SK-N-SH treated with all-trans-retinoic acid at 6 μM for 48 hours (cell line): ENCODE measurements at regions not wholly inside any gene's neighbourhood (a gene's known extent, or its start where the extent isn't known, plus 50 kb on each side); places are given as distances from the start of the nearest gene placed in this dataset.

ENCODE experiments used
- ATAC-seq: fragments of 200-7000 bp; cut with Tn5 transposase; 3 replicates; pipeline ENCODE4 v1.9.1; 2020; ENCODE audit warnings: mild to moderate bottlenecking, moderate library complexity
- BACH2 ChIP-seq: fragments of 250-450 bp; sonication (Bioruptor Pico); IDR thresholded peaks from 2 replicates; pipeline ENCODE4 v1.9.0; 2021; ENCODE audit warnings: mild to moderate bottlenecking, borderline replicate concordance
- CSDC2 ChIP-seq: fragments of 250-450 bp; sonication (Bioruptor Pico); IDR thresholded peaks from 2 replicates; pipeline ENCODE4 v1.5.0; 2020; ENCODE audit warnings: mild to moderate bottlenecking, moderate library complexity
- ESRRG ChIP-seq: fragments of 250-450 bp; sonication (Bioruptor Pico); IDR thresholded peaks from 2 replicates; pipeline ENCODE4 v1.6.1; 2021; ENCODE audit warnings: mild to moderate bottlenecking
- GLIS3 ChIP-seq: fragments of 250-450 bp; sonication (Bioruptor Pico); IDR thresholded peaks from 2 replicates; pipeline ENCODE4 v1.5.0; 2020; ENCODE audit warnings: mild to moderate bottlenecking, moderate library complexity
- ISL1 ChIP-seq: fragments of 250-450 bp; sonication (Bioruptor Pico); IDR thresholded peaks from 2 replicates; pipeline ENCODE4 v2.1.2; 2022; ENCODE audit warnings: mild to moderate bottlenecking, moderate library complexity
- OSR1 ChIP-seq: fragments of 250-450 bp; sonication (Bioruptor Pico); IDR thresholded peaks from 2 replicates; pipeline ENCODE4 v1.8.0; 2022; ENCODE audit warnings: moderate library complexity, mild to moderate bottlenecking, inconsistent platforms
- RARB ChIP-seq: fragments of 250-450 bp; sonication (Bioruptor Pico); IDR thresholded peaks from 2 replicates; pipeline ENCODE4 v1.8.0; 2021; ENCODE audit warnings: mild to moderate bottlenecking, moderate library complexity
- SNAI2 ChIP-seq: fragments of 250-450 bp; sonication (Bioruptor Pico); IDR thresholded peaks from 2 replicates; pipeline ENCODE4 v1.5.0; 2020; ENCODE audit warnings: mild to moderate bottlenecking, moderate library complexity
- TCF4 ChIP-seq: fragments of 250-450 bp; sonication (Bioruptor Pico); IDR thresholded peaks from 2 replicates; pipeline ENCODE4 v1.8.0; 2021; ENCODE audit warnings: mild to moderate bottlenecking, moderate library complexity, borderline replicate concordance
- ZC3H10 ChIP-seq: fragments of 250-450 bp; sonication (Bioruptor Pico); IDR thresholded peaks from 2 replicates; pipeline ENCODE4 v1.5.1; 2021; ENCODE audit warnings: mild to moderate bottlenecking, moderate library complexity
- ZFP3 ChIP-seq: fragments of 250-450 bp; sonication (Bioruptor Pico); IDR thresholded peaks from 2 replicates; pipeline ENCODE4 v1.5.0; 2020; ENCODE audit warnings: mild to moderate bottlenecking, moderate library complexity
- ZNF565 ChIP-seq: fragments of 450-650 bp; formaldehyde crosslinking; conservative IDR thresholded peaks from 2 replicates; pipeline ENCODE4 v1.5.0; 2020; ENCODE audit warnings: low read depth, mild to moderate bottlenecking, moderate library complexity
- ZNF70 ChIP-seq: fragments of 450-650 bp; formaldehyde crosslinking; IDR thresholded peaks from 2 replicates; pipeline ENCODE4 v1.5.0; 2020; ENCODE audit warnings: mild to moderate bottlenecking, moderate library complexity
- ZNF8 ChIP-seq: fragments of 450-650 bp; formaldehyde crosslinking; IDR thresholded peaks from 2 replicates; pipeline ENCODE4 v1.5.0; 2020; ENCODE audit warnings: mild to moderate bottlenecking, moderate library complexity
- TF ChIP-seq, protein P1 (sequence below): fragments of 250-450 bp; sonication (Bioruptor Pico); IDR thresholded peaks from 2 replicates; pipeline ENCODE4 v1.5.1; 2021; ENCODE audit warnings: mild to moderate bottlenecking, moderate library complexity
- TF ChIP-seq, protein P2 (sequence below): fragments of 250-450 bp; sonication (Bioruptor Pico); IDR thresholded peaks from 2 replicates; pipeline ENCODE4 v1.5.0; 2020; ENCODE audit warnings: mild to moderate bottlenecking, moderate library complexity
- TF ChIP-seq, protein P3 (sequence below): fragments of 250-450 bp; sonication (Bioruptor Pico); IDR thresholded peaks from 2 replicates; pipeline ENCODE4 v1.8.0; 2020; ENCODE audit warnings: mild to moderate bottlenecking, moderate library complexity, borderline replicate concordance
- TF ChIP-seq, protein P4 (sequence below): fragments of 250-450 bp; sonication (Bioruptor Pico); IDR thresholded peaks from 2 replicates; pipeline ENCODE4 v1.8.0; 2021; ENCODE audit warnings: low read depth, mild to moderate bottlenecking, moderate library complexity, borderline replicate concordance

DNA sequence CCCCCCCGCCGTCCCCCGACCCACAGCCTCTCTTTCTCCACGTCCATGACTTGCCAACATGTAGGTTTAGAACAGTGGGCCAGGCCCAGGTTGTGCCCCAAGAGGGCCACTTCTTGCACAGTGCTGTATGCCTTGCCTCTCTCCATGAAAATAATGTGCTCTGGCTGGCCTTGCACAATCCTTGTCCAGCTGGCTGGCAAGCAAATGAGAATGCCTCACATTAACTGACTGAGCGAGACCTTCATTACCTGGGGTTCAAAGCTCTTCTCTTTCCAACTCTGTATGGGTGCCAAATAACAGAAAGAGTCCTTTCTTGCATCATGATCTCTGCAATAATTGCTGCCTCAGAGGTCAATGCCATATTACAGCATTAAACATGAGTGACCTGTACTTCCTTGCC, 416.6 kb downstream of the FGF13 start:
- TF ChIP-seq, protein P1, sequence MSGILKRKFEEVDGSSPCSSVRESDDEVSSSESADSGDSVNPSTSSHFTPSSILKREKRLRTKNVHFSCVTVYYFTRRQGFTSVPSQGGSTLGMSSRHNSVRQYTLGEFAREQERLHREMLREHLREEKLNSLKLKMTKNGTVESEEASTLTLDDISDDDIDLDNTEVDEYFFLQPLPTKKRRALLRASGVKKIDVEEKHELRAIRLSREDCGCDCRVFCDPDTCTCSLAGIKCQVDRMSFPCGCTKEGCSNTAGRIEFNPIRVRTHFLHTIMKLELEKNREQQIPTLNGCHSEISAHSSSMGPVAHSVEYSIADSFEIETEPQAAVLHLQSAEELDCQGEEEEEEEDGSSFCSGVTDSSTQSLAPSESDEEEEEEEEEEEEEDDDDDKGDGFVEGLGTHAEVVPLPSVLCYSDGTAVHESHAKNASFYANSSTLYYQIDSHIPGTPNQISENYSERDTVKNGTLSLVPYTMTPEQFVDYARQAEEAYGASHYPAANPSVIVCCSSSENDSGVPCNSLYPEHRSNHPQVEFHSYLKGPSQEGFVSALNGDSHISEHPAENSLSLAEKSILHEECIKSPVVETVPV, result no peak
- TF ChIP-seq ZNF565 (no peak), ZNF70 (CRISPR knock-in tag) (no peak), CSDC2 (no peak)
- TF ChIP-seq, protein P2, sequence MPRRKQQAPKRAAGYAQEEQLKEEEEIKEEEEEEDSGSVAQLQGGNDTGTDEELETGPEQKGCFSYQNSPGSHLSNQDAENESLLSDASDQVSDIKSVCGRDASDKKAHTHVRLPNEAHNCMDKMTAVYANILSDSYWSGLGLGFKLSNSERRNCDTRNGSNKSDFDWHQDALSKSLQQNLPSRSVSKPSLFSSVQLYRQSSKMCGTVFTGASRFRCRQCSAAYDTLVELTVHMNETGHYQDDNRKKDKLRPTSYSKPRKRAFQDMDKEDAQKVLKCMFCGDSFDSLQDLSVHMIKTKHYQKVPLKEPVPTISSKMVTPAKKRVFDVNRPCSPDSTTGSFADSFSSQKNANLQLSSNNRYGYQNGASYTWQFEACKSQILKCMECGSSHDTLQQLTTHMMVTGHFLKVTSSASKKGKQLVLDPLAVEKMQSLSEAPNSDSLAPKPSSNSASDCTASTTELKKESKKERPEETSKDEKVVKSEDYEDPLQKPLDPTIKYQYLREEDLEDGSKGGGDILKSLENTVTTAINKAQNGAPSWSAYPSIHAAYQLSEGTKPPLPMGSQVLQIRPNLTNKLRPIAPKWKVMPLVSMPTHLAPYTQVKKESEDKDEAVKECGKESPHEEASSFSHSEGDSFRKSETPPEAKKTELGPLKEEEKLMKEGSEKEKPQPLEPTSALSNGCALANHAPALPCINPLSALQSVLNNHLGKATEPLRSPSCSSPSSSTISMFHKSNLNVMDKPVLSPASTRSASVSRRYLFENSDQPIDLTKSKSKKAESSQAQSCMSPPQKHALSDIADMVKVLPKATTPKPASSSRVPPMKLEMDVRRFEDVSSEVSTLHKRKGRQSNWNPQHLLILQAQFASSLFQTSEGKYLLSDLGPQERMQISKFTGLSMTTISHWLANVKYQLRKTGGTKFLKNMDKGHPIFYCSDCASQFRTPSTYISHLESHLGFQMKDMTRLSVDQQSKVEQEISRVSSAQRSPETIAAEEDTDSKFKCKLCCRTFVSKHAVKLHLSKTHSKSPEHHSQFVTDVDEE (CRISPR knock-in tag), result no peak
- no peak for ATAC-seq

DNA sequence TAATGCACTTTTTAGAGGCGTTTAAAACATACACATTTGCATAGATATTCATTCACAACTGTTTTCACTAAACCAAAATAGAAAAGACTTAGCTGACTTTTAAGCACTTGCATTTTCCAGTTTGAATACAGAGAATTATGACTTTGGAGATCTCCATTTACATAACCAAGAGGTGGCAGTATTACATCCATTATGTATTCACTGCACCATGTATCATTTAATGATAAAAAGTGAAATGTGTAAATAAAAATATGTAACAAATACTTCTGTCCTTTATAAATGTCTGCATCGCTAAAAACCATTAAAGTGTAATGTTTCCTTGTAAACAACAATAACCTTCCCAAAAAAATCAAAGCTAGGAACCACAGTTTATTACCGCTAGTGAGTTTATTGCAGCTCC, 413.2 kb downstream of the FGF13 start:
- TF ChIP-seq, protein P3, sequence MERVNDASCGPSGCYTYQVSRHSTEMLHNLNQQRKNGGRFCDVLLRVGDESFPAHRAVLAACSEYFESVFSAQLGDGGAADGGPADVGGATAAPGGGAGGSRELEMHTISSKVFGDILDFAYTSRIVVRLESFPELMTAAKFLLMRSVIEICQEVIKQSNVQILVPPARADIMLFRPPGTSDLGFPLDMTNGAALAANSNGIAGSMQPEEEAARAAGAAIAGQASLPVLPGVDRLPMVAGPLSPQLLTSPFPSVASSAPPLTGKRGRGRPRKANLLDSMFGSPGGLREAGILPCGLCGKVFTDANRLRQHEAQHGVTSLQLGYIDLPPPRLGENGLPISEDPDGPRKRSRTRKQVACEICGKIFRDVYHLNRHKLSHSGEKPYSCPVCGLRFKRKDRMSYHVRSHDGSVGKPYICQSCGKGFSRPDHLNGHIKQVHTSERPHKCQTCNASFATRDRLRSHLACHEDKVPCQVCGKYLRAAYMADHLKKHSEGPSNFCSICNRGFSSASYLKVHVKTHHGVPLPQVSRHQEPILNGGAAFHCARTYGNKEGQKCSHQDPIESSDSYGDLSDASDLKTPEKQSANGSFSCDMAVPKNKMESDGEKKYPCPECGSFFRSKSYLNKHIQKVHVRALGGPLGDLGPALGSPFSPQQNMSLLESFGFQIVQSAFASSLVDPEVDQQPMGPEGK (CRISPR knock-in tag), result no peak
- TF ChIP-seq ZNF8 (CRISPR knock-in tag) (no peak), SNAI2 (CRISPR knock-in tag) (no peak), CSDC2 (no peak), ISL1 (no peak), ZNF70 (CRISPR knock-in tag) (no peak), ZC3H10 (no peak), TCF4 (CRISPR knock-in tag) (no peak), ZFP3 (no peak), OSR1 (CRISPR knock-in tag) (no peak), GLIS3 (CRISPR knock-in tag) (no peak), ESRRG (CRISPR knock-in tag) (no peak), RARB (CRISPR knock-in tag) (no peak)
- TF ChIP-seq, protein P1, result no peak
- TF ChIP-seq, protein P2 (CRISPR knock-in tag), result no peak
- TF ChIP-seq, protein P4, sequence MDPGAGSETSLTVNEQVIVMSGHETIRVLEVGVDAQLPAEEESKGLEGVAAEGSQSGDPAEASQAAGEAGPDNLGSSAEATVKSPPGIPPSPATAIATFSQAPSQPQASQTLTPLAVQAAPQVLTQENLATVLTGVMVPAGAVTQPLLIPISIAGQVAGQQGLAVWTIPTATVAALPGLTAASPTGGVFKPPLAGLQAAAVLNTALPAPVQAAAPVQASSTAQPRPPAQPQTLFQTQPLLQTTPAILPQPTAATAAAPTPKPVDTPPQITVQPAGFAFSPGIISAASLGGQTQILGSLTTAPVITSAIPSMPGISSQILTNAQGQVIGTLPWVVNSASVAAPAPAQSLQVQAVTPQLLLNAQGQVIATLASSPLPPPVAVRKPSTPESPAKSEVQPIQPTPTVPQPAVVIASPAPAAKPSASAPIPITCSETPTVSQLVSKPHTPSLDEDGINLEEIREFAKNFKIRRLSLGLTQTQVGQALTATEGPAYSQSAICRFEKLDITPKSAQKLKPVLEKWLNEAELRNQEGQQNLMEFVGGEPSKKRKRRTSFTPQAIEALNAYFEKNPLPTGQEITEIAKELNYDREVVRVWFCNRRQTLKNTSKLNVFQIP, result no peak
- ATAC-seq, result no peak

DNA sequence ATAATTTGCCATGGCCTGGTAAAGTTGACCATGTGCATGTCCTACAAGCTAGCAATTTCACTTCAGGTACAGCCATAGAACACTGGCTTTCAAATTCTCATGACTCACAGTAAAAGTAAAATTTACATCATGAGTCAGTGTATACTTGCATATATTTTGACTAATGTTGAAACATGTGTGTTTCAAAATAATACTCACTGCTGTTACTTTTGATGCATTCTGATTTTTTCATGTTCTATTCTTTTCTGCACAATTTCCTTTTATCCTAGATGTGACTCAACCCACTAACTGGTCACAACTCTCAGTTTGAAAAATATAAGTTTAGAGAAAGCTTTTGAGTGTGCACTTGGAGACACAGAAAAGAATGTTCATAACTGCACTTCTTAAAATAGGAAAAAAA, 365.7 kb downstream of the FGF13 start:
- ATAC-seq, result no peak
- TF ChIP-seq RARB (CRISPR knock-in tag), result no peak
- TF ChIP-seq ZNF565, result no peak
- TF ChIP-seq BACH2, result no peak
